Caco-2 (cell line): ENCODE measurements at regions not wholly inside any gene's neighbourhood (a gene's known extent, or its start where the extent isn't known, plus 50 kb on each side); places are given as distances from the start of the nearest gene placed in this dataset.

Experiments
- BruUV-seq: library from RNA; stranded (reverse); fragments of 400-500 nt; replicated peaks from 2 replicates; lab custom pipeline; 2021; lab: Mats Ljungman, UMichigan
- CTCF ChIA-PET: fragments of 300-600 bp; sonication (Branson Sonifier 250); formaldehyde crosslinking; loops from one replicate; lab custom pipeline; 2022; ENCODE audit warnings: antibody characterized with exemption; lab: Charles Lee
- POLR2A ChIA-PET: fragments of 300-600 bp; sonication (Branson Sonifier 250); formaldehyde crosslinking; loops from one replicate; lab custom pipeline; 2022; ENCODE audit warnings: antibody characterized with exemption; lab: Charles Lee
- DNase-seq, 2 experiments: peaks; one replicate each; pipeline versions ENCODE4 v3.0.0 to v3.0.0-alpha.2; 2020 to 2022
- H3K27me3 ChIP-seq: replicated peaks from 2 replicates; pipeline ENCODE4 v1.6.0; 2011; ENCODE audit warnings: low read length; ENCODE audit not compliant: control insufficient read depth, insufficient read depth
- H3K36me3 ChIP-seq: 2 replicates; pipeline ENCODE4 v1.5.1; 2011; ENCODE audit warnings: low read length; ENCODE audit not compliant: control insufficient read depth, insufficient read depth
- H3K4me1 ChIP-seq: fragments of 250-450 bp; sonication (Bioruptor Pico); 2 replicates; pipeline ENCODE4 v1.5.1; 2020; ENCODE audit warnings: mild to moderate bottlenecking
- H3K4me3 ChIP-seq: 2 replicates; pipeline ENCODE4 v1.5.1; 2011; ENCODE audit warnings: low read depth, mild to moderate bottlenecking, control low read depth, low read length
- H3K9me3 ChIP-seq: fragments of 250-450 bp; sonication (Bioruptor Pico); 2 replicates; pipeline ENCODE4 v1.5.1; 2020; ENCODE audit warnings: mild to moderate bottlenecking, moderate library complexity
- H3K27ac Mint-ChIP-seq: one replicate; pipeline ENCODE4 v1.8.0; 2022; ENCODE audit warnings: mixed read lengths; ENCODE audit not compliant: unreplicated experiment
- H3K27me3 Mint-ChIP-seq: one replicate; pipeline ENCODE4 v1.8.0; 2022; ENCODE audit warnings: mixed read lengths; ENCODE audit not compliant: insufficient read depth, unreplicated experiment
- H3K36me3 Mint-ChIP-seq: one replicate; pipeline ENCODE4 v1.8.0; 2022; ENCODE audit warnings: mild to moderate bottlenecking, mixed read lengths; ENCODE audit not compliant: insufficient read depth, unreplicated experiment
- H3K4me1 Mint-ChIP-seq: one replicate; pipeline ENCODE4 v1.8.0; 2022; ENCODE audit warnings: low read depth, mixed read lengths; ENCODE audit not compliant: unreplicated experiment
- H3K4me3 Mint-ChIP-seq: one replicate; pipeline ENCODE4 v1.8.0; 2022; ENCODE audit warnings: mild to moderate bottlenecking, moderate library complexity, mixed read lengths; ENCODE audit not compliant: unreplicated experiment
- H3K9me3 Mint-ChIP-seq: one replicate; pipeline ENCODE4 v1.8.0; 2022; ENCODE audit warnings: mixed read lengths; ENCODE audit not compliant: unreplicated experiment
- intact Hi-C: fragments of 100-400 bp; cut with micrococcal nuclease; formaldehyde crosslinking; loops from one replicate; pipeline ENCODE4 v1.10.0; 2022; ENCODE audit not compliant: unreplicated experiment
- TF ChIP-seq, protein P1 (sequence below), 2 experiments: fragments of 200-600 bp in 1 of 2; IDR thresholded peaks; 1 replicate in 1 of 2; 2 replicates in 1 of 2; pipeline versions ENCODE4 v1.5.1 to v1.8.0; 2011 to 2022; ENCODE audit warnings: antibody characterized with exemption in 1 of 2, control low read depth in 1 of 2, inconsistent platforms in 1 of 2, low read depth in 1 of 2, low read length in 1 of 2, mild to moderate bottlenecking in 1 of 2, moderate library complexity in 1 of 2; ENCODE audit not compliant: insufficient read depth in 1 of 2, severe bottlenecking in 1 of 2, unreplicated experiment in 1 of 2

DNA sequence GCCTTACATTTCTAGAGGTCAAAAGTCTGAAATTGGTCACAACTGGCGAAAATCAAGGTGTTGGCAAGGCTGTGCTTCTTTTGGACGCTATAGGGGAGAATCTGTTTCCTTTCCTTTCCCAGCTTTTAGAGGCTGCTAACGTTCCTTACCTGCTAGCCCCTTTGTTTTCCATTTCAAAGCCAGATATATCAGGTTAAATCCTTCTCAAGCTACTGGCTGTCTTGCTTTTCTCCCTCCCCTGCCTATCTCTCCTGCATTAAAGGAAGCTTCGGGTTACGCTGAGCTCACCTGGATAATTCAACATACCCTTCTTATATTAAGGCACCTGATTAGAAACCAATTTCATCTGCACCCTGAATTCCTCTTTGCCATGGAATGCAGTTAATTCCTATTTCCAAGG lies 1569.7 kb upstream of the SLC10A2 start:
- no TSS peak for BruUV-seq
- H3K27ac Mint-ChIP-seq = no peak overlapping the region
- no peak overlapping the region for H3K4me3 ChIP-seq
- no peaks in the 10 kb centered on the region for H3K36me3 ChIP-seq
- H3K4me1 Mint-ChIP-seq = no peaks in the 10 kb centered on the region
- ChIA-PET POLR2A (no interaction called here), CTCF (no interaction called here)
- H3K4me1 ChIP-seq = no peaks in the 10 kb centered on the region
- H3K9me3 Mint-ChIP-seq = no peaks in the 10 kb centered on the region
- TF ChIP-seq, protein P1, sequence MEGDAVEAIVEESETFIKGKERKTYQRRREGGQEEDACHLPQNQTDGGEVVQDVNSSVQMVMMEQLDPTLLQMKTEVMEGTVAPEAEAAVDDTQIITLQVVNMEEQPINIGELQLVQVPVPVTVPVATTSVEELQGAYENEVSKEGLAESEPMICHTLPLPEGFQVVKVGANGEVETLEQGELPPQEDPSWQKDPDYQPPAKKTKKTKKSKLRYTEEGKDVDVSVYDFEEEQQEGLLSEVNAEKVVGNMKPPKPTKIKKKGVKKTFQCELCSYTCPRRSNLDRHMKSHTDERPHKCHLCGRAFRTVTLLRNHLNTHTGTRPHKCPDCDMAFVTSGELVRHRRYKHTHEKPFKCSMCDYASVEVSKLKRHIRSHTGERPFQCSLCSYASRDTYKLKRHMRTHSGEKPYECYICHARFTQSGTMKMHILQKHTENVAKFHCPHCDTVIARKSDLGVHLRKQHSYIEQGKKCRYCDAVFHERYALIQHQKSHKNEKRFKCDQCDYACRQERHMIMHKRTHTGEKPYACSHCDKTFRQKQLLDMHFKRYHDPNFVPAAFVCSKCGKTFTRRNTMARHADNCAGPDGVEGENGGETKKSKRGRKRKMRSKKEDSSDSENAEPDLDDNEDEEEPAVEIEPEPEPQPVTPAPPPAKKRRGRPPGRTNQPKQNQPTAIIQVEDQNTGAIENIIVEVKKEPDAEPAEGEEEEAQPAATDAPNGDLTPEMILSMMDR (IDR thresholded peaks at IDR 0.05; ENCODE audit: insufficient read depth in 1 of 2, low read depth in 1 of 2, low read length in 1 of 2, severe bottlenecking in 1 of 2, unreplicated experiment in 1 of 2) = no peak
- no peaks in the 10 kb centered on the region for H3K9me3 ChIP-seq
- intact Hi-C loops = no loop called here
- no peak for DNase-seq
- no peak overlapping the region for H3K4me3 Mint-ChIP-seq
- no peaks in the 10 kb centered on the region for H3K27me3 Mint-ChIP-seq
- H3K36me3 Mint-ChIP-seq = no peaks in the 10 kb centered on the region
- no peaks in the 10 kb centered on the region for H3K27me3 ChIP-seq

DNA sequence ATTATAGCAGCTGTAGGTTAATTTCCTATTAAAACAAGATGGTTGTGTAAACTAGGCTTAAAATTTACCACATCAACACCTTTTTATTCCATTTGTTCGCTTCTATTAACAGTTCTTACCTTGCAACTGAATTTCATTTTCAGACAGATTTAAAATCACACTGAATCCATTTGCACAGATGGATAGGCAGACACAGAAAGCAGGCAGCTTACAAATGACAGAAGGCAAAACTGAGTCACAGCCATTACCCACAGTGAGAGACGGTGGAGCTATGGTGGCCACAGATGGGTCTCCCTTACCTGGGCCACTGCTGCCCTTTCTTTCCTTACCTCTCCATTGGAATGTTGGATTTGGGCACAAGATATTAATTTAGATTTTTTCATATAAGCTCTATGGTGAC lies 1567.8 kb upstream of the SLC10A2 start:
- CTCF ChIA-PET = no interaction called here
- no peaks in the 10 kb centered on the region for H3K36me3 ChIP-seq
- H3K4me3 ChIP-seq = no peak overlapping the region

DNA sequence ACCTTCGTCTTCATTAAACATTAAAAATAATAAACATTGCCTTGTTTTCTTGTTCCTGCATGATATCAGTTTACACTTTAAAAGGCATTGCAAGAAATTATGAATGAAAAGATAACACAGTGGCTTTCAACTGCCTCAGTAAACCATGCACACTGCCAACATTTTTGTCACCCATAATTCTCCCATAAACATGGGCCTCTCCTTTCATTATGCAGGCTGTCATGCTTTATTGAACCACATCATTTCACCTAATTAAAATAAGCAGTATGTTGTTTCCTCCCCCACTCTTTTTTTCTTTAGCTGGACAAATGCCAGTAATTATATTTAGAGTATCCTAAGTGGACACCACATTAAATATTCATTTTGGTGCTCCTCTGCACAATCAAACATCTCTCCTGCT lies 1566.5 kb upstream of the SLC10A2 start:
- intact Hi-C loops = no loop called here
- BruUV-seq = no TSS peak
- H3K27ac Mint-ChIP-seq = no peak overlapping the region
- H3K4me3 Mint-ChIP-seq = no peak overlapping the region
- Histone ChIP-seq H3K36me3 (no peaks in the 10 kb centered on the region), H3K4me1 (no peaks in the 10 kb centered on the region), H3K4me3 (no peak overlapping the region), H3K9me3 (no peaks in the 10 kb centered on the region), H3K27me3 (no peaks in the 10 kb centered on the region)
- no peak for DNase-seq
- TF ChIP-seq, protein P1 (IDR thresholded peaks at IDR 0.05; ENCODE audit: insufficient read depth in 1 of 2, low read depth in 1 of 2, low read length in 1 of 2, severe bottlenecking in 1 of 2, unreplicated experiment in 1 of 2) = no peak
- no peaks in the 10 kb centered on the region for H3K27me3 Mint-ChIP-seq
- POLR2A ChIA-PET = no interaction called here
- no peaks in the 10 kb centered on the region for H3K9me3 Mint-ChIP-seq
- H3K4me1 Mint-ChIP-seq = no peaks in the 10 kb centered on the region
- CTCF ChIA-PET = no interaction called here
- H3K36me3 Mint-ChIP-seq = no peaks in the 10 kb centered on the region

More for the DNA sequence above, 1567.8 kb upstream of the SLC10A2 start:
- Mint-ChIP-seq H3K9me3 (no peaks in the 10 kb centered on the region), H3K4me1 (no peaks in the 10 kb centered on the region), H3K27ac (no peak overlapping the region), H3K36me3 (no peaks in the 10 kb centered on the region), H3K27me3 (no peaks in the 10 kb centered on the region), H3K4me3 (no peak overlapping the region)
- Histone ChIP-seq H3K4me1 (no peaks in the 10 kb centered on the region), H3K9me3 (no peaks in the 10 kb centered on the region), H3K27me3 (no peaks in the 10 kb centered on the region)
- DNase-seq = no peak
- TF ChIP-seq, protein P1 (IDR thresholded peaks at IDR 0.05; ENCODE audit: insufficient read depth in 1 of 2, low read depth in 1 of 2, low read length in 1 of 2, severe bottlenecking in 1 of 2, unreplicated experiment in 1 of 2) = no peak
- intact Hi-C loops = no loop called here
- POLR2A ChIA-PET = no interaction called here
- no TSS peak for BruUV-seq
